ENCODE measurements at regions not wholly inside any gene's neighbourhood (a gene's known extent, or its start where the extent isn't known, plus 50 kb on each side); places are given as distances from the start of the nearest gene placed in this dataset.
"Not testable (repeated sequence)": the region's sequence is repeated elsewhere in the genome, so short reads cannot be mapped to it uniquely, and the experiment has no call there.

DNA sequence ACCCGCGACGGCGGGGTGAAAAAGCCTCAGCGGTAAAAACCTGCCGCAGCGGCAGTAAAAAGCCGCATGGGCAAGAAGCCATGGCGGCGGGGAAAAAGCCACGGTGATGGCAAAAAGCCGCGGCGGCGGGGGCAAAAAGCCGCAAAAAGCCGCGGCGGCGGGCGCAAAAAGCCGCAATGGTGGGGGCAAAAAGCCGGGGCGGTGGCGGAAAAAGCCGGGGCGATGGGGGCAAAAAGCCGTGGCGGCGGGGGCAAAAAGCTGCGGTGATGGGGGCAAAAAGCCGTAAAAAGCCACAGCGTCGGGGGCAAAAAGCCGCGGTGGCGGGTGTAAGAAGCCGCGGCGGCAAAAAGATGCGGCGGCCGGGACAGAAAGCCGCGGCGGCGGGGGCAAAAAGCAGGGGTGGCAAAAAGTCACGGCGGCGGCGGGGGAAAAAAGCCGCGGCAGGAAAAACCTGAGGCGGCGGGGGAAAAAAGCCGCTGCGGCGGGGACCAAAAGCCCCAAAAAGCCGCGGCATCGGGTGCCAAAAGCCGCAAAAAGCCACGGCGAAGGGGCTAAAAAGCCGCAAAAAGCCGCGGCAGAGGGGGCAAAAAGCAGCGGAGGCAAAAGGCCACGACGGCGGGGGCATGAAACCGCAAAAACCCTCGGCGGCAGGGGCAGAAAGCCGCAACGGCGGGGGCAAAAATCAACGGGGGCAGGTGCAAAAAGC, 488.5 kb downstream of the ZNF33B start:
- H3K4me3 Mint-ChIP-seq = no peak overlapping the region
- H3K27me3 Mint-ChIP-seq = peaks cover 16% of the 10 kb centered on the region
- H3K36me3 Mint-ChIP-seq (ENCODE audit: low read depth) = peaks cover 11% of the 10 kb centered on the region
- ATAC-seq = no peak
- H3K9me3 Mint-ChIP-seq (ENCODE audit: low read depth) = peaks cover 15% of the 10 kb centered on the region
- ChIA-PET CTCF (no interaction called here), POLR2A (no interaction called here)
- intact Hi-C loops (cut with DNase I, micrococcal nuclease) = no loop called here
- no peak overlapping the region for H3K27ac Mint-ChIP-seq
- DNase-seq = no peak
- H3K4me1 Mint-ChIP-seq = no peaks in the 10 kb centered on the region

DNA sequence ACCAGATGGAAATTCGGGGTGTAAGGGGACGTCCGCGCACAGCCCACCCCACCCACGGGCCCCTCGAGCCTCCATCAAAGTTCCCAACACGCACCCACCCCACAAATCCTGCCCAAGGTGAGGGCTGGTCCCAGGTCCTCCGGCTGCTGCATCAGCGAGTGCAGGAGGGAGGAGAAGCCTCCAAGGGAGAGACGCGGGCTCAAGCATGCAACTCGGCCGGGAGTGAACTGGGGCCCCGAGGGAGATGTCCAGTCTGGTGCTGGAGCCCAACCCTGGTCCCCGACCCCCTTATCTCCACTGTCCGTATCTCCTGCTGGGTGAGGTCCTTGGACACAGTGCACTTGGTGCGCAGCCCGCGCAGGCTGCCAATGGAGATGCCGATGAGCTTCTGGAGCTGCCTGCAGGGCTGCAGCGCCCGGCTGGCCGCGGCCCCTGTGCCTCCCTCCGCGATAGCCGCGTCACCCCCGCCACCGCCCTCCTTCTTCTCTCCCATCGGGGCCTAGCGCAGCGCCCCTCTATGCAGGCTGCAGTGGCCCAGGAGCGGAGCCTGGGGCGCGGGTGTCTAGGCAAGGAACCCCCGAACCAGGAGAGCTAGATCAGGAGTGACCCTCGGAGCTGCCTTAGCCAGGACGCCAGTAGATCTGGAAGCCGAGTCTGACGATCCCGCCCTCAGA, 489.2 kb downstream of the ZNF33B start:
- Mint-ChIP-seq H3K27me3 (peaks cover 16% of the 10 kb centered on the region), H3K4me3 (no peak overlapping the region), H3K9me3 (ENCODE audit: low read depth) (peaks cover 21% of the 10 kb centered on the region), H3K4me1 (no peaks in the 10 kb centered on the region), H3K36me3 (ENCODE audit: low read depth) (peaks cover 11% of the 10 kb centered on the region), H3K27ac (no peak overlapping the region)
- POLR2A ChIA-PET = no interaction called here
- intact Hi-C loops (cut with DNase I, micrococcal nuclease) = no loop called here
- CTCF ChIA-PET = no interaction called here
- no peak for DNase-seq
- ATAC-seq = no peak

- Mint-ChIP-seq H3K36me3 (ENCODE audit: low read depth) (peaks cover 11% of the 10 kb centered on the region), H3K9me3 (ENCODE audit: low read depth) (peaks cover 23% of the 10 kb centered on the region), H3K27me3 (peaks cover 16% of the 10 kb centered on the region)
- H3K4me1 Mint-ChIP-seq; H3K4me3 Mint-ChIP-seq; CTCF ChIA-PET; DNase-seq; intact Hi-C loops (cut with DNase I, micrococcal nuclease); POLR2A ChIA-PET; H3K27ac Mint-ChIP-seq; ATAC-seq: not testable (repeated sequence)
Observed at GRCh38 chr10:42146165-42146564, 492.2 kb downstream of the ZNF33B start.

- H3K27ac Mint-ChIP-seq; H3K27me3 Mint-ChIP-seq; ATAC-seq; intact Hi-C loops (cut with DNase I, micrococcal nuclease); DNase-seq; H3K4me3 Mint-ChIP-seq; CTCF ChIA-PET; H3K9me3 Mint-ChIP-seq (ENCODE audit: low read depth); H3K36me3 Mint-ChIP-seq (ENCODE audit: low read depth); POLR2A ChIA-PET; H3K4me1 Mint-ChIP-seq: not testable (repeated sequence)
Observed at GRCh38 chr10:42138023-42138422, 500.3 kb downstream of the ZNF33B start.

DNA sequence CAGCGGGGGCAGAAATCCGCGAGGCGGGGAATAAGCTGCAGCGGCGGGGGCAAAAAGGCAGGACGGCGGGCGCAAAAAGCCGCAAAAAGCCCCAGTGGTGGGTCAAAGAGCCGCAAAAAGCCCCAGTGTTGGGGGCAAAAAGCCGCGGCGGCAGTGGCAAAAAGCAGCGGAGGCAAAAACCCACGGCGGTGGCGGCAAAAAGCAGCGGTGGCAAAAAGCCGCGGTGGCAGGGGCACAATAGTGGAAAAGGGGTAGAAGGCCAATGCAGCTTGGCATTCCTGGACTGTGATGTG, 525.3 kb downstream of the ZNF33B start:
- no peaks in the 10 kb centered on the region for H3K27me3 Mint-ChIP-seq
- ChIA-PET CTCF (no interaction called here), POLR2A (no interaction called here)
- no peak overlapping the region for H3K27ac Mint-ChIP-seq
- ATAC-seq = no peak
- H3K4me1 Mint-ChIP-seq = no peaks in the 10 kb centered on the region
- H3K36me3 Mint-ChIP-seq (ENCODE audit: low read depth) = peaks cover 2% of the 10 kb centered on the region
- H3K9me3 Mint-ChIP-seq (ENCODE audit: low read depth) = peaks cover 7% of the 10 kb centered on the region
- H3K4me3 Mint-ChIP-seq = no peak overlapping the region
- intact Hi-C loops (cut with DNase I, micrococcal nuclease) = no loop called here
- DNase-seq = no peak

- ChIA-PET POLR2A (no interaction called here), CTCF (no interaction called here)
- peaks cover 7% of the 10 kb centered on the region for H3K9me3 Mint-ChIP-seq (ENCODE audit: low read depth)
- ATAC-seq = no peak
- H3K36me3 Mint-ChIP-seq (ENCODE audit: low read depth) = peaks cover 2% of the 10 kb centered on the region
- no peaks in the 10 kb centered on the region for H3K27me3 Mint-ChIP-seq
- no peaks in the 10 kb centered on the region for H3K4me1 Mint-ChIP-seq
- H3K4me3 Mint-ChIP-seq = no peak overlapping the region
- intact Hi-C loops (cut with DNase I, micrococcal nuclease) = no loop called here
- DNase-seq = no peak
- no peak overlapping the region for H3K27ac Mint-ChIP-seq
Observed at GRCh38 chr10:42112331-42113157, 525.8 kb downstream of the ZNF33B start.

DNA sequence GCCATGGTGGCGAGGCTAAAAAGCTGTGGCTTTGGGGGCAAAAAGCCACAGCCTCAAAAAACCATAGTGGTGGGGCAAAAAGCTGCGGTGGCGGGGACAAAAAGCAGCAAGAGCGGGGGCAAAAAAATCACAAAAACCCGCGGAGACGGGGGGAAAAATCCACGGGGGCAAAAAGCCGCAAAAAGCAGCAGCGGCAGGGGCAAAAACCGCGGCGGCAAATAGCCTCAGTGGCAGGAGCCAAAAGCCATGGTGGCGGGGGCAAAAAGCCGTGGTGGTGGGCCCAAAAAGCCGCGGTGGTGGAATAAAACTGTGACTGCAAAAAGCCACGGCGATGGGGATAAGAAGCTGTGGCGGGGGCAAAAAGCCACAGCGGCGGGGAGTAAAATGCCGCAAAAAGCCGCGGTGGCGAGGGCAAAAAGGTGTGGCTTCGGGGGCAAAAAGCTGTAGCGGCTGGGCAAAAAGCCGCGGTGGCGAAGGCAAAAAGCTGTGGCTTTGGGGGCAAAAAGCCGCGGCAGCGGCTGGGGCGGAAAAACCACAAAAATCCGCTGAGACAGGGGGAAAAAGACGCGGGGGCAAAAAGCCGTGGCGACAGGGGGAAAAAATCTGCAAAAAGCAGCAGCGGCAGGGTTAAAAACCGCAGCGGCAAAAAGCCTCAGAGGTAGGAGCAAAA, 526.6 kb downstream of the ZNF33B start:
- POLR2A ChIA-PET = no interaction called here
- no peak for DNase-seq
- Mint-ChIP-seq H3K27ac (no peak overlapping the region), H3K4me1 (no peaks in the 10 kb centered on the region), H3K9me3 (ENCODE audit: low read depth) (peaks cover 4% of the 10 kb centered on the region), H3K27me3 (no peaks in the 10 kb centered on the region), H3K36me3 (ENCODE audit: low read depth) (peaks cover 2% of the 10 kb centered on the region), H3K4me3 (no peak overlapping the region)
- ATAC-seq = no peak
- CTCF ChIA-PET = no interaction called here
- intact Hi-C loops (cut with DNase I, micrococcal nuclease) = no loop called here

DNA sequence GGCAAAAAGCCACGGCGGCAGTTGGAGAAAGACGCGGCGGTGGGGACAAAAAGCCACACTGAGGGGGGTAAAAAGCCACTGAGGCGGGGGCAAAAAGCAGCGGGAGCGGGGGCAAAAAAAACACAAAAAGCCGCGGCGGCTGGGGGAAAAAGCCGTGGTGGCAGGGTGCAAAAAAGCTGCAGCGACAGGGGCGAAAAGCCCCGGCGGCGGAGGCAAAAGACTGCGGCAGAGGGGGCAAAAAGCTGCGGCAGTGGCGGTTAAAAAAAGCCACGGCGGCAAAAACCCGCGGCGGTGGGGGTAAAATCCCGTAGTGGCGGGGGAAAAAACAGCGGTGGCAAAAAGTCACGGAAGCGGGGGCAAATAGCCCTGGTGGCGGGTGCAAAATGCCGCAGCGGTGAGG, 527.3 kb downstream of the ZNF33B start:
- Mint-ChIP-seq H3K36me3 (ENCODE audit: low read depth) (peaks cover 2% of the 10 kb centered on the region), H3K27me3 (no peaks in the 10 kb centered on the region), H3K9me3 (ENCODE audit: low read depth) (peaks cover 6% of the 10 kb centered on the region), H3K27ac (no peak overlapping the region), H3K4me1 (no peaks in the 10 kb centered on the region), H3K4me3 (no peak overlapping the region)
- ChIA-PET POLR2A (no interaction called here), CTCF (no interaction called here)
- intact Hi-C loops (cut with DNase I, micrococcal nuclease) = no loop called here
- DNase-seq = no peak
- no peak for ATAC-seq
